Spleen (tissue), 7 donors: ENCODE measurements at regions not wholly inside any gene's neighbourhood (a gene's known extent, or its start where the extent isn't known, plus 50 kb on each side); places are given as distances from the start of the nearest gene placed in this dataset.
"Not testable (repeated sequence)": the region's sequence is repeated elsewhere in the genome, so short reads cannot be mapped to it uniquely, and the experiment has no call there.

ENCODE experiments used
- POLR2A ChIP-seq, 3 donors: fragments of 450-650 bp; IDR thresholded peaks; one replicate each; pipeline ENCODE4 v1.5.1; 2017; ENCODE audit warnings: antibody characterized with exemption in 3 of 3, mild to moderate bottlenecking in 1 of 3
- TF ChIP-seq, protein P1 (sequence below), 11 experiments: fragments of 200-600 bp in 7 of 11; fragments of 450-650 bp in 4 of 11; sonication (generic) in 4 of 11; IDR thresholded peaks in 8 of 11; conservative IDR thresholded peaks in 3 of 11; 1 replicate in 7 of 11; 2 replicates in 4 of 11; pipeline versions ENCODE4 v1.4.0 to v1.8.0; 2016 to 2021; ENCODE audit warnings: antibody characterized with exemption in 11 of 11, inconsistent platforms in 4 of 11, mild to moderate bottlenecking in 1 of 11
- donor health status: DM: no; HTN: no; CAD: no; lungs with moderate emphysema.
- donor health status: DM: no; HTN: no; CAD: no.
- donor health status: DM: no; HTN: no; CAD: no.

DNA sequence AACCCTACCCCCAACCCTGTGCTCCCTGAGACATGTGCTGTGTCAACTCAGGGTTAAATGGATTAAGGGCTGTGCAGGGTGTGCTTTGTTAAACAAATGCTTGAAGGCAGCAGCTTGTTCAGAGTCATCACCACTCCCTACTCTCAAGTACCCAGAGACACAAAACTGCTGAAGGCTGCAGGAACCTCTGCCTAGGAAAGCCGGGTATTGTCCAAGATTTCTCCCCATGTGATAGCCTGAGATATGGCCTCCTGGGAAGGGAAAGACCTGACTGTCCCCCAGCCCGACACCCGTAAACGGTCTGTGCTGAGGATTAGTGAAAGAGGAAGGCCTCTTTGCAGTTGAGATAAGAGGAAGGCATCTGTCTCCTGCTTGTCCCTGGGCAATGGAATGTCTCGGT lies 83.6 kb upstream of the ALDH3B2 start:
- TF ChIP-seq POLR2A (IDR thresholded peaks at IDR 0.05), result not testable (repeated sequence)
- TF ChIP-seq, protein P1, sequence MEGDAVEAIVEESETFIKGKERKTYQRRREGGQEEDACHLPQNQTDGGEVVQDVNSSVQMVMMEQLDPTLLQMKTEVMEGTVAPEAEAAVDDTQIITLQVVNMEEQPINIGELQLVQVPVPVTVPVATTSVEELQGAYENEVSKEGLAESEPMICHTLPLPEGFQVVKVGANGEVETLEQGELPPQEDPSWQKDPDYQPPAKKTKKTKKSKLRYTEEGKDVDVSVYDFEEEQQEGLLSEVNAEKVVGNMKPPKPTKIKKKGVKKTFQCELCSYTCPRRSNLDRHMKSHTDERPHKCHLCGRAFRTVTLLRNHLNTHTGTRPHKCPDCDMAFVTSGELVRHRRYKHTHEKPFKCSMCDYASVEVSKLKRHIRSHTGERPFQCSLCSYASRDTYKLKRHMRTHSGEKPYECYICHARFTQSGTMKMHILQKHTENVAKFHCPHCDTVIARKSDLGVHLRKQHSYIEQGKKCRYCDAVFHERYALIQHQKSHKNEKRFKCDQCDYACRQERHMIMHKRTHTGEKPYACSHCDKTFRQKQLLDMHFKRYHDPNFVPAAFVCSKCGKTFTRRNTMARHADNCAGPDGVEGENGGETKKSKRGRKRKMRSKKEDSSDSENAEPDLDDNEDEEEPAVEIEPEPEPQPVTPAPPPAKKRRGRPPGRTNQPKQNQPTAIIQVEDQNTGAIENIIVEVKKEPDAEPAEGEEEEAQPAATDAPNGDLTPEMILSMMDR (IDR thresholded peaks at IDR 0.05 in 8 of 11, conservative IDR thresholded peaks at IDR 0.05 in 3 of 11), result not testable (repeated sequence)
